Islet of Langerhans (tissue), 1 donor: ENCODE measurements at regions not wholly inside any gene's neighbourhood (a gene's known extent, or its start where the extent isn't known, plus 50 kb on each side); places are given as distances from the start of the nearest gene placed in this dataset.
"Not testable (repeated sequence)": the region's sequence is repeated elsewhere in the genome, so short reads cannot be mapped to it uniquely, and the experiment has no call there.

Experiments
- FAIRE-seq: peaks from one replicate; lab custom pipeline; 2011; peaks lifted over from hg19 to GRCh38; lab: Jason Lieb, UNC

GRCh38 chr5:145568581-145568980 is 266.6 kb downstream of the PRELID2 start:
- FAIRE-seq: no peak

DNA sequence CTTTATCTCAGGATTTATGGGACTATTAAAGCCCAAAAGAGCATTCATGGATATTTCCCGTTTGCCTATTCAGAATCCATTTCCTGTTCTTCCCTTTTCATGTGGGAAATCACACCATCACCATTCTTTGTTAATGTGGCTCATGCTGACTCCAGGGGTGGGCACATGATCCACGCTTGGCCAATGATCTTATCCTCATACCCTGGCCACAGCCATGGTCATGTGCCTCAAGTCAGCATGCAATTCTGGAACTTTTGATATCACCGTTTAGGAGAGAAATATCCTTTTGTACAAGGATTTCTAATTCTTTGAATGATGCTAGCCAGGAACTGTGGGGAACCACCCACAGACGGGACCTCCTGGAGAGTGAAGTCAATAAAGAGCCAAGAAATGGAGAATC is 272.2 kb downstream of the PRELID2 start:
- FAIRE-seq: no peak

- no peak for FAIRE-seq
These were observed 276.9 kb downstream of the PRELID2 start for GRCh38 chr5:145558288-145558687.

- no peak for FAIRE-seq
These were observed 277.8 kb downstream of the PRELID2 start for GRCh38 chr5:145557345-145557744.

GRCh38 chr5:145554399-145554798 is 280.7 kb downstream of the PRELID2 start:
- FAIRE-seq: no peak

GRCh38 chr5:145553177-145553576 is 282.0 kb downstream of the PRELID2 start:
- no peak for FAIRE-seq

- FAIRE-seq: no peak
These were observed 283.4 kb downstream of the PRELID2 start for GRCh38 chr5:145551714-145552113.

DNA sequence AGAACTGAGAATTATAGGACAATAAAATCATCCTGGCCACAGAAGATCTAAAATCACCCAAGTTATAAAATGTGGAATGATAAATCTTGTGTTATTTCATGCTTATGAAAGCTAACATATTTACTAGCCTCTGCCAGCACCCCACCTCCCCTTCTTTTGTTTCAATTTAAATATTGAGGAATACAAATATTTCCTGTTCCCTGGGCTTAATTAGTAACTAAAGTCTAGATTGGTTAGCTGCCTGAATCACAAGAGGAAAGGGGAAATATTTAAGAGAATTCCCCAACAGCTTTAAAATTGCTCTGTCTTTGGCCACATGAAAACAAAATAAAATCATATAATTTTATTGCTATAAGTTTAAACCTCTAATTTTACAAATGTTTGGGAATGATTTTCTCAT is 287.0 kb downstream of the PRELID2 start:
- FAIRE-seq: peak; percentile 9

DNA sequence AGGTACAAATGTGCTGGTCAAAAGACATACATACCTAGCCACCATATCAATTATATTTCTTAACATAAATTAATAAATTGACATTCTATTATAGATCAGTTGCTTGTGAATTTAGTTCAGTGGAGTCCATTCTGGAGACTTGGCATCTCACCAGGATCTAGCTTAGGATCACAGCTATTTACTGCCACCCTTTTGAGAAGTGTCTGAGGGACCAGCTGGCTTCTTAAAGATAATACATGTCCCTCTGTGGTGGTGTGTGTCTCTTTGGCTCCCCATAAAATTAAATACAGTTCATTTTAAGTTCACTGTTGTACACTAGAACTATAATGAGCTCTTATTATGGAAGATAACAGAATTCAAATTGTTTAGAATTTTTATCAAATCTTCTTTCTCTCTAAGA is 290.7 kb downstream of the PRELID2 start:
- no peak for FAIRE-seq

GRCh38 chr5:145543968-145544367 is 291.2 kb downstream of the PRELID2 start:
- FAIRE-seq: no peak

DNA sequence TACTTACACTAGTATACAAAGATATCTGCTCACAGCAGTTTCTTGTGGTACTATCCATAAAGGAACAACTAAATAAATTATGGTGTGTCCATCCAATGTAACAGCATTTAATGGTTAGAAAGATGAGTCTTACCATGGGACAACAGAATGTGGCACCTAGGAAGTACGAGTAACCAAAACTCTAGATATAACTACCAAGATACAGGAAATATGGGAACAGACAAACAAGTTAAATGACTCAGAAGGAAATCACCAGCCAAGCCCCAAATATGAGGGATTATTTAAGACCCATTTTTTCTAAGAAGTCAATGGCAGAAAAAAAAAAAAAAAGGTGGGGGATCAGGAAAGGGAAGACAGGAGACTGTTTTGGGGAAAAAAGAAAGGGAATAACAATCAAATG is 294.8 kb downstream of the PRELID2 start:
- FAIRE-seq: no peak

GRCh38 chr5:145539201-145539600 is 295.9 kb downstream of the PRELID2 start:
- no peak for FAIRE-seq

GRCh38 chr5:145536133-145536532 is 299.0 kb downstream of the PRELID2 start:
- FAIRE-seq: no peak

DNA sequence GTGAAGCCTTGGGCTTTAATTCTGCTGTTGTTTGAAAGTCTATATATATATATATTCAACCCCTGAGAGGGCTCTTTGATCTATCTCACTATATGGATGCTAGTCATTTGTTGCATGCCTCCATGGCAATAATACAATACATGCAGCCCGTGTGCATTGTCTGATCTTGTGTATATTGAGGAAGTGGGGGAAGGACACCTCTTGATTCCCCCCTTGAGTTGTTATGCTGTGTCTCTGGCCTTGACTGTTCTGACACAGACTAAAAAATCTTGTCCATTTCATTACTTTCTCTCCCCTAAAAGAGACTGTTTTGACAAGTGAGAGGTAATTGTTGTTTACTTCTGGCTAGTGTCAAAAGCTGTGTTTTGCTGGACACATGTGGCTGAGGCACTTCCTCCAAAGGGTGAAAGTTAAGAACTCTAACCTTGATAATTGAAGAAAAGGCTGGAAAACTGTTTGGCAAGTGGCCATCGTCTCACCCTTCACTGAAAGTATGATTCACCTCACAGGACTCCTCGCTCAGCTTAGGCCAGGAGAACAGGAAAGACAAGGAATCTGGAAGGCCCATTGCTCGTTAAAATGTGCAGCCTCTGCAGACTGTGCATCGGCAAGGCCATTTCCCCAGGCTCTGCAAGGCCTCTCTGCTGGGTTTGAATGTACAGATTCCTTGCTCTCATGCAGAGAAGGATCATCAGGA is 304.0 kb downstream of the PRELID2 start:
- FAIRE-seq: no peak

- FAIRE-seq: no peak
These were observed 313.6 kb downstream of the PRELID2 start for GRCh38 chr5:145521523-145521922.

DNA sequence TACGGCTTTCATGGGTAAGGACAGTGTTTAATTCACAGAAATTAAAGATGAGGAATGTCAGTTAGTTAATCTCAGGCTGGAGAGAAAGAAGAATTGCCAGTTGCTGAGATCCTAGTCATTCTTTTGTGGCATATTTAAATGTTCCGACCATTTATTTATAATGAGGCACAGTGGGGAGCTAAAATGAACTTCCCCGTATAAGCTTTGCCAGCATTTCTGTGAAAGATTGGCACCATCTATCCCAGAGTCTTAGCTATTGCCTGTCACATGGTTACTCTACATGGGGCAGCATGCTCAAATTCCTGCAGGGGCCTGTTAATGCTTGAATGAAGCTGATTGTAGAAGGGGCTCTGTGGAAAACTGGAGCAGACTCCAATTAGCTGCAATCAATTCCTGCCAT is 314.1 kb downstream of the PRELID2 start:
- no peak for FAIRE-seq

GRCh38 chr5:145520335-145520734 is 314.8 kb downstream of the PRELID2 start:
- FAIRE-seq: no peak

- not testable (repeated sequence) for FAIRE-seq
These were observed 317.6 kb downstream of the PRELID2 start for GRCh38 chr5:145517588-145517987.

GRCh38 chr5:145511351-145511750 is 323.8 kb downstream of the PRELID2 start:
- no peak for FAIRE-seq

DNA sequence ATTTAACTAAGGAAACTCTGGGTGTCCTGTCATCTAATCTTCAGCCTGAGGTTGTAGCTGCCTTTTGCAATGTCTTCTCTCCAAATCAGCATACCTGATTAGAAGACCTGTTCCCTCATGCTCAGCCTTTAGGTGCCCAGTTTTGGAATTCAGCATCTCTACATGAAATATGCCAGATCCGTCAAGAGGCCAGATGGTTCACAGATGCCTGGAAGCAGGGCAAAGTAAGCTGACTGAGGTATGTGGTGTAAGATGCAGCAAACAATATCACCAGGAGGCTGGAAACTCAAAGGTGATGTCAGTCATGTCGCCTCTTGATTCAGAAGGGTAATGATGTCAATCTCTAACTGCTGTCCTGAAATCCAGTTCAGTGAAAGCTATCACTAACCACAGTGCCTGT is 324.4 kb downstream of the PRELID2 start:
- no peak for FAIRE-seq

GRCh38 chr5:145510324-145510723 is 324.8 kb downstream of the PRELID2 start:
- no peak for FAIRE-seq

DNA sequence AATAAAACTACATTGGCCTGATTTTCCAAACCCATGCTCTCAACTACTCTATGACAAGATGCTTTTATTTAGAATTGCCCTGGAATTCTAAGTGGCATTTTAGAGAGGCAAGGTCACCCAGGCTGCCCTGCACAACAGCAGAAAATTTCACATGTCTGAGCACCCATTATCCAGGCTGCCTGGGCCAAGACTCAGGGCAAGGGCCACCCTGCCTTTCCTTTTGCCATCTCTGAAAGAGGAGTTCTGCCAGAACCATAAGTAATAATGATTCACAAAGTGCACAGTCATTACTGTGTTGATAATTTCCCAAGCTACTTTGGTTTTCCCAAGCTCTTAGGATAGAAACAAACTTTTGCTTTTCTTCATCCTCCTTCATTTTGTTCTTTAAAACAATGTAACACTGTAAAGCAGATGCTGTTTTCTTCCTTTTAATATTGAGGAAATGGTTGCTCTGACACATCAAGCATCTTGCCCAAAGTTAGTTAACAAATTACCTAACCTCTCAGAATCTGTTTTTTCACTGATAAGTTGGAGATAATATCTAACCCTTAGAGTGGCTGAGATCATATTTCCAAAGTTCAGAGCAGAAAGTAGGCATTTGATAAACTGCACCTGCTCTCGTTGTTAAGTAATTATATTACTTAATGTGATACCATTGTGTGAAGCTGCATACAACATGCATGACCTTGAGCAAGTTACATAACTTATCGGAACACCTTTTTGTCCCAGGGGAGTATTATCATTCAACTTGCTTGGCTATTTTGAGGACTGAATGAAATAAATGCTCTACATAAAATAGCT is 325.6 kb downstream of the PRELID2 start:
- FAIRE-seq: no peak

DNA sequence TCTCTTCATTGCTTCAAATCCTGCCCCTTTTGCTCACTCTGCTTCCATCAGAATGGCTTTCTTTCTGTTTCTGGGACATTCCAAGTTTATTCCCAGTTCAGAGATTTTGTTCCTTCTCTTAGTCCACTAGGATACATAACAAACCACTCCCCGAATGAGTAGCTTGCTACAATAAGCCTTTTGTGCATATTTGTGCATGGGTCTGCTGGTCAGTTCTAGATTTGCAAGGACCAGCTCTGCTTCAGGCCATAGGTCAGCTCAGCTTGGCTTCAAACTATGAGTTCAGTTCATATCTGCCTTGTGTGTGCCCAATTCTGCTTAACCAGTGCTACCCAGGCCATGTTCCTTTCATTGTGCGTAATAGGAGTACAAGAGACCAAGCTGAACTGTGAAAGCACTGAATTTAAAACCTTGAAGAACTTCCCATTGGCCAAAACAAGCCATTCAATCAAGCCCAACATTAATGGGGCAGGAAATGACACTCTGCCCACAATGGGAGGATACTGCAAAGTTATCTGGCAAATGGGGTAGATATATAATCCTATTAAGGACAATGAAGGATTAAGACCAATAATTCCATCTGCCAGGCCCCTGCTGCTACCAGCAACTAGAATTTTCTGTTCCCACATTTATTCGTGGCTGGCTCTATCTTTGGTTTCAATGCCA is 328.8 kb downstream of the PRELID2 start:
- no peak for FAIRE-seq
